ENCODE measurements at regions not wholly inside any gene's neighbourhood (a gene's known extent, or its start where the extent isn't known, plus 50 kb on each side); places are given as distances from the start of the nearest gene placed in this dataset.
"Not testable (repeated sequence)": the region's sequence is repeated elsewhere in the genome, so short reads cannot be mapped to it uniquely, and the experiment has no call there.

DNA sequence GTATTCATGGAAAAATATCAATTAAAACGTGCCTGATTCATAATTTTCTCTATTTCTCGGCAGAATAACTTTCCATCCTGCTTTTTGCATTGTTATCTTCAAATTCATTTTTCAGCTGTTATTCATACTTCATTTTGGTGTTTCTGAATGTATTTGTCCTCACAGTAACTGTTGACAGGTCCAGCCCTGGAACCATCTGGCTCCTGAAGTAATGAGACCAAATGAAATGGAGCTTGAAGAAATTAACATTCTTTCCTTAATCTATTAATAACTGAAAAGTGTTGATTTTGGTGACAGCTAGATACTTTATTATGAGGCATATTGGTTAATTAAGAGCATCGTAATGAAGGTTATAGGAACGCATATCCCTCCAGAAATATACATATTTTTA is 257.0 kb upstream of the MINDY3 start:
- no peak for DNase-seq

DNA sequence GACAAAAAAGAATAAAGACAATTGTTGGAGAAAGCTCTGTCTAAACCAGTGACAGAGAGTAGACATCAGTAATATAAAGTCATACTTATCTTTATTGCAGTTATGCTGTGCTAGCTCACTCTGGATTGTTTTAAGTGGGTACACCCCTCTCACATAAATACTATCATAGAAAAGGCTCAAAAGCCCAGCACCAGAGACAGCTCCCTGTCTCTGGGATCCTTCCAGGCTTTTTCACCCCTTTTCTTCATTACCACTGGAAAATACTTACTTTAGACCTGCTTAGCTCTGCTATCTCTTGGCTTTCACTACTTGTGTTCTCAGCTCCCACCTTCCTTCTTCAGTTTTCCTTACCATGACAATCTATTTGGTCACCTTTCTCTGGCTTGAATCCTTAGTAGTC is 259.1 kb upstream of the MINDY3 start:
- DNase-seq = no peak

- DNase-seq = no peak
Measured at GRCh38 chr10:16120563-16120962, 260.3 kb upstream of the MINDY3 start.

- no peak for DNase-seq
Measured at GRCh38 chr10:16141499-16141898, 281.2 kb upstream of the MINDY3 start.

GRCh38 chr10:16146993-16147392 is 286.7 kb upstream of the MINDY3 start:
- no peak for DNase-seq

- no peak for DNase-seq
Measured at GRCh38 chr10:16155834-16156233, 281.0 kb upstream of the PTER start.

GRCh38 chr10:16156681-16157080 is 280.1 kb upstream of the PTER start:
- DNase-seq = no peak

DNA sequence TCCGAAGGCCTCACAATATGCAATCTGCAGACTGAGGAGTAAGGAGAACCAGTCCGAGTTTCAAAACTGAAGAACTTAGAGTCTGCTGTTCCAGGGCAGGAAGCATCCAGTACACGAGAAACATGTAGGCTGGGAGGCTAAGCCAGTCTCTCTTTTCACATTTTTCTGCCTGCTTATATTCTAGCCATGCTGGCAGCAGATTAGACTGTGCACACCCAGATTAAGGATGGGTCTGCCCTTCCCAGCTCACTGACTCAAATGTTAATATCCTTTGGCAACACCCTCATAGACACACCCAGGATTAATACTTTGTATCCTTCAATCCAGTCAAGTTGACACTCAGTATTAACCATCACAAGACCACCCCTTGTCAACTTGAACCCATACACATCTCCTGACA is 271.7 kb upstream of the PTER start:
- DNase-seq = not testable (repeated sequence)

DNA sequence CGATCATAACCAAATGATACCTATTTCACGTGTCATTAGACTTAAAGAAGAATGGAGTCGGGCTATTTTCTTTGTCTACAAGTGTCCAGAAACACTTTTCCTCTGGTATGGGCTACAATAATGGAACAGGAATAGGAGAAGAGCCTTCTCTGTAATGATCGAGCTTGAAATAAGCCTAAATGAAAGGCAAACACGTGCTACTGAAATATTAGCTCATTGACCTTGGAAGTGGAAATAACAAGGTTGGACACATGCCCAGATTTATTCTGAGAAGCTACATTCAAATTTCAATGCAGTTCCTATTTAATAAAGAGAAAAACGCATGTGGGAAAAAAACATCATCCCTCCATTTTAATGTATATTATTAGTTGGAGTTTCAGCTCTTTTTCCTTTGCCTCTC is 254.7 kb upstream of the PTER start:
- DNase-seq = no peak

GRCh38 chr10:16182688-16183087 is 254.1 kb upstream of the PTER start:
- no peak for DNase-seq

DNA sequence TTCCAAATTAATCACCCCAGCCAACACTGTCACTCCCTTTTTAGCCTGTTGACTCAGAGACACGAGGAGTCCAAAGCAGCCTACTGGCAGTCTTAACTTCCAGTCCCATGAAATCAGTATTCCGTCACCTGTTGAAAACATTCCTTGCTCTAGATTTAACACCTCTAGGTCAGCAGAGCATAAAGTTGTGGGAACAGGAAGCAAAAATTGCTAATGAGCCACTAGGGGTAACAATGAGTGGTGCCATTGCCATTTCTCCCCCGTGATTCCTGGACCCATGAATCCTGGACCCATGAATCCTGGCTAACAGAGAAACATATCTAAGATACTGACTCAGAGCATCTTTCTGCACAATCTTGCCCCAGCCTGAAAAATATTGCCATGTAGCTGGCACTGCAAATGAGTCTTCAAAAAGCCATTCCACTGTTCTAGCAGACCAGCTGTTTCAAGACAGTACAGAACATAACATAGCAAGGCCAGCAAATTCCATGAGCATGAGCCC is 252.7 kb upstream of the PTER start:
- no peak for DNase-seq

DNA sequence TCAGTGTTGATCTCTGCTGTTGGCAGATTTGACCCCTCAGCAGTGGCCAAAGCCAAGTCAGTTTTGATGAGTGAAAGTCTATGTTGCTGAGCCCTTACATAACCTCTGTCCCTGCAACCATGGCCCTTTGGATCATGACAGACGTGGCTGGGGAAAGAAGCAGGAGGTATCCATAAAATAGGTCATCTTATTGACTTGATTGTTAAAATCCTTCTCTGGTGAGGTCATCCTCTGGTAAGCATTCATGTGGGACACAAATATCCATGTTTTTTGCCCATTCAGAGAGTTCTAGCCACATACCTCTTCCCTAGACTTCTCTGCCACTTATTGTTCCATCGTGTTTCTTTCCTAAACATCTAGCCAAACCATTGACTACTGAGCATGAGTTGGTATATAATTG is 251.9 kb upstream of the PTER start:
- no peak for DNase-seq

DNA sequence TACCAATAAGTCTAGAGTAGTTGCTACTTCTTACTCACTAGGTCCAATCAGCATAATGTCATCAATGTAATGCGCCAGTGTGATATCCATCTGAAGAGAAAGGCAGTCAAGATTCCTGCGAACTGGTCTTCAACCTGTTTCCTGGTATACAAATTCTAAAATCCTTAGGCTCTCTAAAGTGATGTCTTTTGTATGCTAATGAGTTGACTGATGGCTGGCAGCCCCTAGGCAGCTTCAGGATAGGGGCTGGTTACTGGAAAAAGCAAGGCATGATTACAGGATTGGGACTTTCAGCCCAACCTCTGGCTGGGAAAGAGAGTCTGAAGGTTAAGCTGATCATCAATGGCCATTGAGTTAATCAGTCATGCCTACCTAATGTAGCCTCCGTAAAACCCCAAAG is 250.2 kb upstream of the PTER start:
- no peak for DNase-seq

GRCh38 chr10:16187161-16187560 is 249.6 kb upstream of the PTER start:
- DNase-seq = no peak

GRCh38 chr10:16192337-16192736 is 244.5 kb upstream of the PTER start:
- DNase-seq = no peak

DNA sequence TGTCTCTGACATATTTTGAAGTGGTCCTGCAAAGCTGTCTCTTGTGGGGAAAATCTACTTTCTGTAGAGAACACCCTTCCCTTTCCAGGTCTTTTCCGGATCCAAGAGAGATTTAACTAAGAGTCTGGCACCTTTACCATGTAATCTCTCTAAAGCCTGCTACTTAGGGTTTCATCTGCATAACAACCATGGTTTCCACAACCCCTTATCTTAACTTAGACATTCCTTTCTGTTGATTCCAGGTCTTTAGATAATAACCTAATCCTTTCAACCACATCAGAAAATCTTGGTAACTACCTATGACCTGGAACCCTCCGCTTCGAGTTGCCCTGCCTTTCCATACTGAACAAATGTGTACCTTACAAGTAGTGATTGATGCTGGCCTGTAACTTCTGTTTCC is 243.6 kb upstream of the PTER start:
- no peak for DNase-seq

GRCh38 chr10:16195178-16195769 is 241.5 kb upstream of the PTER start:
- DNase-seq = no peak

GRCh38 chr10:16195894-16196293 is 240.9 kb upstream of the PTER start:
- no peak for DNase-seq

DNA sequence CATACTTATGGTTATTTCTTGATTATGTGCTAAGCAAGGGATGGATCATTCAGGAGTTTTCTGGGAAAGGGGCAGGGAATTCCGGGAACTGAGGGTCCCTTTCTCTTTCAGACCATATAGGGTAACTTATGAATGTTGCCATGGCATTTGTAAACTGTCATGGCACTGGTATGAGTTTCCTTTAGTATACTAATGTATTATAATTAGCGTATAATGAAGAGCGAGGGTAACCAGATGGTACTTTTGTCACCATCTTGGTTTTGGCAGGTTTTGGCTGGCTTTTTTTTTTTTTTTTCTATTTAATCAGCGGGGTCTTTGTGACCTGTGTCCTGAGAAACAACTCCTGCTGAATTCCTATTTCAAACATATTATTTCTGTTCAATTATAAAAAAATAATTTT is 237.6 kb upstream of the PTER start:
- DNase-seq = no peak

DNA sequence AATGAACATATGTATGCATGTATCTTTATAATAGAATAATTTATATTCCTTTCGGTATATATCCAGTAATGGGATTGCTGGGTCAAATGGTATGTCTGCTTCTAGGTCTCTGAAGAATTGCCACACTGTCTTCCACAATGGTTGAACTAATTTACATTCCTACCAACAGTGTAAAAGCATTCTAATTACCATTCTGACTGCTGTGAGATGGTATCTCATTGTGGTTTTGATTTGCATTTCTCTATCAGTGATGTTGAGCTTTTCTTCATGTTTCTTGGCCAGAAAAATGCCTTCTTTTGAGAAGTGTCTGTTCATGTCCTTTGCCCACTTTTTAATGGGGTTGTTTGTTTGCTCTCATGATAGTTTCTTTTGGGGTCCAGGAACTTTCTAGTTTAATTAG is 213.2 kb upstream of the PTER start:
- DNase-seq = not testable (repeated sequence)

- no peak for DNase-seq
Measured at GRCh38 chr10:16227674-16228073, 209.1 kb upstream of the PTER start.

GRCh38 chr10:16231176-16231575 is 205.6 kb upstream of the PTER start:
- no peak for DNase-seq

GRCh38 chr10:16231734-16232435 is 204.9 kb upstream of the PTER start:
- DNase-seq = no peak

DNA sequence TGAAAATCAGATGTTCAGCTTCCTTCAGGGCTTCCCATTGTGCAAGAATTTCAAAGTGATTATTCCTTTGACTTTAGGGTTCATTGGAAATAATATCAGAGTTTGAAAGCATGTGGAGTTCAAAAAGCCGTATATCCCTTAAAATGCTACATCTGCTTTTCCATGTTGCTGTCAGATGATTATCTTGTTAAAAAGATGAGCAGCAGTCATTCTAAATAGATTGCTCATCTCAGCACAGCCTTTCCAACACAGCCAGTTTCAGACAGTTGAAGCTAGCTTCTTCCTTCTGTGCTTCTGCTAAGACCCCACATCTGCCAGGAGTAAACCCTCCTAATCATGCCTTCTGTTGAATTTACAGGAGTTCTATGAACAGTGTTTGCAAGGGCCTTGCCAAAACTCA is 204.4 kb upstream of the PTER start:
- DNase-seq = no peak

GRCh38 chr10:16234916-16235315 is 201.9 kb upstream of the PTER start:
- DNase-seq = no peak
